GM19455 (cell line): ENCODE measurements at regions not wholly inside any gene's neighbourhood (a gene's known extent, or its start where the extent isn't known, plus 50 kb on each side); places are given as distances from the start of the nearest gene placed in this dataset.

Source experiments
- ATAC-seq: cut with Tn5 transposase; IDR thresholded peaks from one replicate; pipeline ENCODE4 v1.9.1; 2021; ENCODE audit not compliant: unreplicated experiment

GRCh38 chr1:37309574-37309973 is 164.8 kb upstream of the ZC3H12A start:
- ATAC-seq: no peak

GRCh38 chr1:37310064-37310463 is 164.3 kb upstream of the ZC3H12A start:
- no peak for ATAC-seq

DNA sequence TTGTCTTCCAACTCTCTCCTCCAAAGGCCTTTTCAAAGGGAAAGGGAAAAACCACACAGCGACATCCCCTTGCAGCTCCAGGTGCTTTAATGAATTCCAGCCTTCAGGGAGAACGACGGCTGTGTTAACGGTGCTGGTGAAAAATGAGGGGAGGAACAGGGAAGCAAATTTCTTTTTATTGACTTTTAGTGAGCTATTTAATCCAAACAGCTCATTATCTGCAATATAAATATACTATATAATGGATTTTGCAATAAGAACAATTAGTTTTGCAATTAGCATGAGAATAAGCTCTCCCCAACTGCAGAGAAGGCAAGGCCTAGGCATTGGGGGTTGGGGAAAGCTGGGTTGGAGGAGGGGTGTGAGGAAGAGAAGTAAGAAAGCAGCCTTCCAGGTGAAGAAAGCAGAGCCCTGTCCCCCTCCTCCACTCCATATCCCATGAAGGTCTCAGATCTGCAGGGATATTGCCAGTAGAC is 159.0 kb upstream of the ZC3H12A start:
- ATAC-seq: no peak

GRCh38 chr1:37317870-37318467 is 156.4 kb upstream of the ZC3H12A start:
- ATAC-seq: no peak

DNA sequence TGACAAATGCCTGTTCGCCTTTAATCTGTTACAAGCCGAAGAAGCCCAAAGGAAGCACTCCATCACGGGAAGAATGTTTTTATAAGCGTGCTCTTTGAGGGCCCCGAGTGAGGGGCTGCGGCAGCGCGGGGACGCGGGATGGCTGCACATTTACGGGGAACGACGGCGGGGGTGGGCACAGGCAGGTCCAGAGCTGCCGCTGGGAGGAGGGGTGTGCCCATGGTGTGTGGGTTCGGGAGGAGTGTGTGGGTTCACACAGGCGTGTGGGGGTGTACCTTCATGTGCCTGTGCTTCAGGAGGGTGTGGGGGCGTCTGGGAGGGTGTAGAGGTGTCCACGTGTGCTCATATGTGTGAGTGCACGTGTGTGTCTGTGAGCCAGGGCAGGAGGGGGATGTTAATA is 155.9 kb upstream of the ZC3H12A start:
- no peak for ATAC-seq

DNA sequence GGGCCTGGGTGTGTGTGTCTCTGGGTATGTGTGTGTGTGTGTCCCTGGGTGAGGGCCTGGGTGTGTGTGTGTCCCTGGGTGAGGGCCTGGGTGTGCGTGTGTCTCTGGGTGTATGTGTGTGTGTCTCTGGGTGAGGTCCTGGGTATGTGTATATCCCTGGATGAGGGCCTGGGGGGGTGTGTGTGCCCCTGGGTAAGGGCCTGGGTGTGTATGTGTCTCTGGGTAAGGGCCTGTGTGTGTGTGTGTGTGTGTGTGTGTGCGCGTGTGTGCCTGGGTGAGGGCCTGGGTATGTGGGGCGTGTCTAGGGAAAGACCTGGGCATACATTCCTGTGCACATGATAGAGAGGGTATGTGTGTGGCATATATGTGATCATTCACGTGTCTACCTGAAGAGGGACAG is 155.1 kb upstream of the ZC3H12A start:
- no peak for ATAC-seq

GRCh38 chr1:37323486-37324377 is 150.6 kb upstream of the ZC3H12A start:
- ATAC-seq: no peak

- no peak for ATAC-seq
Measured at GRCh38 chr1:37325010-37325409, 149.4 kb upstream of the ZC3H12A start.

DNA sequence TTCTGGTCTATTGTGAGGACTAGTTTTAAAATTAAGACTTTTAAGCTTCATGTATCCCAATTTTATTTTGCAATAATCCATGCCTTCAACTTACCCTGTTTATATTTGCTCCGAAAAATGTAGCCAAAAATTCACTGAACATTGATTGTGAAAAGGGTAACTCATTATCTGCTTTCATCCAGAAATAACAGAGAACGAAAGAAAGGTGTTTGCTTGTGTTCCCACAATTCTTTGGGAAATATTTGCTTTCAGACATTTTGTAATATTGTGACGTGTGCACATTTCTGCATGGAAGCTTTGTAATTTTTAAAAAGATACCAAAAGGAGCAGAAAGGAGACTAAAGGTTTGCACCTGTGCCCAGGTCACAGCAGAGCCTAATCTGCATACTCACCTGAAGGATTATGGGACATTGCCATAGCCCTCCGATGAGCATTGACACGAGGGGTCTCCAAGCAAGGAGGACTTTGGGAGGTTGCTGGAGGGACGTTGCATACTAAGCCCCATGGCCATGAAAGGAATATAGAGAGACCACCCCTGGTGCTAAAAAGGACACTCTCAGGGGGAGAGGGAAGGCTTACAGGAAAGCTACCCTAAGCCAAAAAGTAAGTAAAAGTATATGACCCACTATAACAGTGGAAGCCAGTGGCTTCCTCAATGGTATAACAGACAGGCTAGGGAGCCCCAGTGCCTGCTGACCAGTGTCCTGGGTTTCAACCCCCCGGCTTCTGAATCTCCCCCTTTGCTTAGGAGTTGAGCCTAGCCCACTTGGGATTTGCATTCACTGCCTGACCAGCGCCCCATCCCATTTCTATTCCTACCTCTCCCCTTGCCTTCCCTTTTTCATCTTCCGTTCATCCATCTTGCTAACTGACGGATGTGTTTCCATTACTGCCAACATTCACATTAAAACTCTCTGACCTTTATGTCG is 148.6 kb upstream of the ZC3H12A start:
- no peak for ATAC-seq

- no peak for ATAC-seq
Measured at GRCh38 chr1:37332126-37332525, 142.3 kb upstream of the ZC3H12A start.

GRCh38 chr1:37338658-37339057 is 135.7 kb upstream of the ZC3H12A start:
- no peak for ATAC-seq

- no peak for ATAC-seq
Measured at GRCh38 chr1:37342736-37343135, 131.6 kb upstream of the ZC3H12A start.

GRCh38 chr1:37347104-37347649 is 127.2 kb upstream of the ZC3H12A start:
- no peak for ATAC-seq

- ATAC-seq: no peak
Measured at GRCh38 chr1:37353871-37354270, 120.5 kb upstream of the ZC3H12A start.

- no peak for ATAC-seq
Measured at GRCh38 chr1:37354876-37355650, 119.3 kb upstream of the ZC3H12A start.

GRCh38 chr1:37358992-37359391 is 115.4 kb upstream of the ZC3H12A start:
- no peak for ATAC-seq

DNA sequence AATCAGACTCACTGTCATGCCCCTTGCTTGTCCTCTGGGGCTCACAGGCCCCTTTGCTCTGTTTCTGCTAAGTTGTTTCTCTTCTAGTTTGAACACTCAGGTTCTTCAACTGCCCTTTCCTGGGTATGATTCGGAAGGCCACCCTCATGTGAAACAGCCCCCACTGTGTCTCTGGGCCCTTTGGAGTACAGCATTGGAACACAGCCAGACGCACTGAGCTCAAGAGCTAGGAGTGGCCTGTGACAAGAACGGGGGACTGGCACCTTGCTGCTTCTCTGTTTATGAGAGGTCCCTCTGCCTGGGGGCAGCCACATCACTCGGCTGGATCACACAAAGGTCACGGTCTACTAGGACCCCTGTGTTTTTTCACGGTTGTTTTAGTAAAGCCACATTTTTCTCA is 114.4 kb upstream of the ZC3H12A start:
- no peak for ATAC-seq

GRCh38 chr1:37362594-37363385 is 111.6 kb upstream of the ZC3H12A start:
- ATAC-seq: no peak

- no peak for ATAC-seq
Measured at GRCh38 chr1:37363535-37363934, 110.8 kb upstream of the ZC3H12A start.
